ENCODE measurements at regions not wholly inside any gene's neighbourhood (a gene's known extent, or its start where the extent isn't known, plus 50 kb on each side); places are given as distances from the start of the nearest gene placed in this dataset.

DNA sequence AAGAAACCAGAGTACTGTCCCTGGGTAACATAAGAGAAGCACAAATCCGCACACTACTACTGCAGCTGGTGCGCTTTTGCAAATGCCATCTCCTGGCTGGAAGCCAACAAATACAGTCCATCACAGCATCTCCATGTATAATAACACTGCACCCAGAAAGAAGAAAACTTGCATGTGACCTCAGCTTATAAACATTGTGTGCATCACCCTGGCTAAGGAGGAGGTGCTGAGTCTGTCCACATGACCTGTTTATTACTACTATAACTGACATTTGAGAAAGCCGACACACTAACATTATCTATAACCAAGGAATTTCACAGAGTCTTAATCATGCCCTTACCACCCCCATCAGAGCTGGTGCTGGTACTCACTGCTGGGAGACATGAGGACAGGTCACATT lies 516.8 kb downstream of the CFAP47 start:
- DNase-seq: no peak

DNA sequence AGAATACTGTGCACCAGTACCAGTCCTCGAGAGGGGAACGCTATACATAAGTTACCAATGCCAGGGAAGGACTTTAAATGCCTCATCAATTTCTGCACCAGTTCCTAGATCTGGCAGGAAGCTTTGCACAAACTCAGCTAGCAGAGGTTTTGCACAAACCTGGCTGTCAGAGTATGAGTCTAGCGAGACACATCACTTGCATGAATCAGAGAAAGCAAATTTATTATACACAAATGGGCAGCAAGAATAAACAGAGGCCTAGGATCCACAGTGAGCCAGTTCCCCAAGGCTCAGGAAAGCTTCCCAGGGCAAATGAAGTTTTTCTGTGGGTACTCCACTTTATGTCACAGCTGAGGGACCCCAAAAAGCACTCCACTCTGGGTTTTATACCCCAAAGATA lies 523.5 kb downstream of the CFAP47 start:
- DNase-seq: no peak
- intact Hi-C loops (cut with DNase I): no loop called here

More for the DNA sequence above, 516.8 kb downstream of the CFAP47 start:
- intact Hi-C loops (cut with DNase I): no loop called here

DNA sequence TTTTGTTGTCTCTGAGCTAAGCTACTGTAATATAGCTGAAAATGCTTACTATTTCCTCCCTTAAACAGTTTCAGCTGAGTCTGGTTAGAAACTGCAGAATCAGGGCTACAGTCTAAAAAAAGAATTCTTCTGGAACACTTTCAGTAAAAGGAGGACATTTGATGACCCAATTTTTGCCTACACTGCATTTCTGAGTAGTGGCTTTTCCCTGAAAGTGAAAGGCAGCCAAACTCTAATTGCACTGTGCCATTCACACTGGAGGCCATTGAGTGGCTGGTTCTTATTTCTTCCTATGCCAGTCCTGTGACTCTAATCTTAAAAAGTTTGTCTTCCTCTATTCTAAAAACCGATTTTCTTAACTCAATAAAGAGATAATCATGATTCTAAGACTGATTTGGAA lies 526.0 kb downstream of the CFAP47 start:
- no peak for DNase-seq
- intact Hi-C loops (cut with DNase I): no loop called here

DNA sequence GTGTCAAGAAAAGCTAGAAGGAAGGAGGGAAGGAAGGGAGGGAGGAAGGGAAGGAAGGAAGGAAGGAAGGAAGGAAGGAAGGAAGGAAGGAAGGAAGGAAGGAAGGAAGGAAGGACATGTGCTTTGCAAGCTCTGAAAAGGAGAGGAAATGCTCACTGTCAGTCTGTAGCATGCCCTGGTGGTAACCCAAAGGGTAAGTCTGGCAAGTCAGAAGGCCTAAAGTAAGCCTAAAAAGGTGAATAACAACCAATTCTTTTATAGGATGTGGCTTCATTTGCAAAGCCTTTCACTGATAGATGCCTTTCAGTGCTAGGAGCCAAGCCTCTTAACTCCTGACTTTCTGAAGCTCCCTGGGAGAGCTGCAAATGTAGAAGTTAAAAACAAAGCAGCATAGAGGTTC lies 542.6 kb downstream of the CFAP47 start:
- DNase-seq: no peak
- intact Hi-C loops (cut with DNase I): no loop called here

DNA sequence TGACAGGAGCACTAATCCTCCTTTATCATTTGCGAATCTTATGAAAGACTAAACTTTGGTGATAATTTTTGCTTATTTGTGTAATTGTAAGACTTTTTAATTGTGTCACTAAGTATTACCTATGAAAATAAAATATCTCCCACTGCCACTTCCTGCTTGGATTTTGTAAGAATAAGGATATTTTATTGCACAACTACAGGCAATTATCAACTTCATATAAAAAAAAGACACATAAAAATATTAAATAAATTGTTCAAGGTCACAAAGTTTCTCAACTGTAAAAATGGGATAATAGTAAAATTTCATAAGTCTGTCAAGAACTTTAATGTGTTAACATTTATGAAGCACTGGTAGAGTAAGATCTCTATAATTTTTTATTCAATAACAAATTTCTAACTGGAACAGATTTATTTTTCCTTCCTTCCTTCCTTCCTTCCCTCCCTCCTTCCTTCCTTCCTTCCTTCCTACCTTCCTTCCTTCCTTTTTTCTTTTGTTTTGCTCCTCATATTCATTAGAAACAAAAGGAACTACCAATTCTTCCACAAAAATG lies 527.6 kb upstream of the FAM47C start:
- intact Hi-C loops (cut with DNase I): no loop called here
- no peak for DNase-seq

DNA sequence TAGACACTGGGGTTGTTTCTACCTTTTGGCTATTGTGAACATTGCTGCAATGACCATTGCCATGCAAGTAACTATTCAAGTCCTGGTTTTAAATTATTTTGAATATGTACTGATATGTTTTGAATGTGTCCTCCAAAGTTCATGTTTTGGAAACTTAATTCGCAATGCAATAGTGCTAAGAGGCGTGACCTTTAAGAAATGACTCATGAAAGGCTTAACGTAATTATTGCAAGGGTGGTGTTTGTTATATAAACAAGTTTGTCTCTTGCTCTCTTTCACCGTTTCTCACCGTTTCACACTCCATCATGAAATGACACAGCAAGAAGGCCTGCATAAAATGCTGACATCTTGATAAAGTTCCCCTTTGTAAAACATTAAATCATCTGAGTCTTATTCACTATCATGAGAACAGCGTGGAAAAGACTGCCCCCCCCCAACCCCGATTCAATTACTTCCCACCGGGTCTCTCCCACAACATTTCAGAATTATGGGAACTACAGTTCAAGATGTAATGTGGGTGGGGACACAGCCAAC lies 506.9 kb upstream of the FAM47C start:
- intact Hi-C loops (cut with DNase I): no loop called here
- no peak for DNase-seq

DNA sequence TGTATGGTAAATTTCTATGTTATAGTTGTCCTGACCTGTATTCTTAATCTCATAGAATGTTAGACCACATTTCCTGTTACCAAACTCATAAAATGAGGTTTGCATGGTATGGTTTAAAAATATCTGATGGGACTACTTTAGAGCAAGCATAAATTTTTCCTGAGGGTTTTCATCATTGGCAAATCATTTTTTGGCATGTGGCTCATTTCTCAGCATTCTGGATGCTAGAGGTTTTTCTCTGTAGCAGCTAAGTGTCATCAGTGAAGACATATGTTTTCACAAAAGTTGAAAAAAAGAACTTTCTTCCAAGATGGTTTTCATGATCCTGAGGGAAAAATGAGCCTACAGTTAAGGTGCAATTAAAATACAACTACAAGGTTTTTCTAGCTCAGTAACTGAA lies 503.5 kb upstream of the FAM47C start:
- intact Hi-C loops (cut with DNase I): no loop called here
- no peak for DNase-seq

DNA sequence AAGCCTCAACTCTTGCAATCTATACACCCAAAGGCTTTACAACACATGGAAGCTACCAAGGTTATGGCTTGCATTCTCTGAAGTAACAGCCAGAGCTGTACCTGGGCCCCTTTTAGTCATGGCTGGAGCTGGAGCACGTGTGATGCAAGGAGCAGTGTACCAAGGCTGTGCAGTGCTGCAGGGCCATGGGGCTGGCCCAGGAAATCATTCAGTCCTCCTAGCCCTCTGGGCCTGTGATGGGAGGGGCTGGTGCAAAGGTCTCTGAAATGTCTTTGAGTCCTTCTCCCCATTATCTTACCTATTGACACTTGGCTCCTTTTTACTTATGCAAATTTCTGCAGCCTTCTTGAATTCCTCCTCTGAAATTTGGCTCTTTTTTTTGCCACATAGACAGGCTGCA lies 500.1 kb upstream of the FAM47C start:
- DNase-seq: no peak
- intact Hi-C loops (cut with DNase I): no loop called here

DNA sequence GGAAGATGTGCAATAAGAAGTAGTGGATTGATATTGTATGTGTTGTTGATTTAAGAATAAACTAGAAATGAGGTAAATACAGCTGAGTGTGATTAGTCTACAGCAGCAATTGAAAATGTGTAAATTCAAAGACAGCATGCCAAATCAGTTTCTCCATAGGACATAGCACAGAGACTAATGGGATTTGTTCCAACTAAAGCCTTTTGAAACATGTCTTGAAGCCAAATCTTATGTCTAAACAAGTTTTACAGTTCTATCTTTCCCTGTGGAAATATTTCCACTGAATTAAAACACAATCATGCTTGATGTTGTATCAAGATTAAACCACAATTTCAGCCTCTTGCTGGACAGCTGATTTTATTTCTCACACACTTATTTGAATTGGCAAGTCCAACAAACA lies 497.4 kb upstream of the FAM47C start:
- intact Hi-C loops (cut with DNase I): no loop called here
- no peak for DNase-seq

DNA sequence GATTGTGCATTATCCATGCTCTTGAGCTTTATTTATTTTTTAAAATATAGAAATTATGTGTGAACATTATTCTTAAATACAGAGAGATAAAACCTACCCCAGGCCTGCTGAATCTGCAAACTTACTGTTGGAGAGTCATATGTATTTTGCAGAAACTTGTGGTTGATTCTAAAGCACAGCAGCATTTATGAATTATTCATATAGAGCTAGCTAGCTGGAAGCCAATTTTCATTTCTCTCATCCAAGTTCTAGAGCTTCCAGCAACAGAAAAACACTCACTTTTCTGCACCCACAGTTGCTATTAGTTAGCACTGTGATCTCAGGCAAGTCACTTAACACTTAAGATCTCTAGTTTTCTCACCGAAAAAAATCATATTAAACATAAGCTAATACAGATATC lies 479.5 kb upstream of the FAM47C start:
- no peak for DNase-seq
- intact Hi-C loops (cut with DNase I): no loop called here

DNA sequence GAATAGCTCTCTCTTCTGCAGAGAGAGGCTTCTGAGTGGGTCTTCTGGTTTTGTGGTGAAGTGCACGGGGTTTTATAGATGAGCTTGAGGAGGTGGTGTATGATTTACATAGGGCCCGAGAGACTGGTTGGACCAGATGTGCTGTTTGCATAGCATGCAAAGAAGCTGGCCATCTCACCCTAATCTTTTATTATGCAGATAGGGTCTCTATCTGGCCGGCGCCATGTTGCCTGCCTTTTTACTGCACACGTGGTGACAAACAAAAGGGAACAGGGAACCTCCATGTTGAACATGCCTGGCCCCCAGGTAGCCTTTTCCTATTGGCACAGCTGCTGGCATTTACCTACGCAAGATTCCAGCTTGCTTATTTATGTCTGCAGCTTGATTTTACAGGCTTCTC lies 473.3 kb upstream of the FAM47C start:
- DNase-seq: no peak
- intact Hi-C loops (cut with DNase I): no loop called here

DNA sequence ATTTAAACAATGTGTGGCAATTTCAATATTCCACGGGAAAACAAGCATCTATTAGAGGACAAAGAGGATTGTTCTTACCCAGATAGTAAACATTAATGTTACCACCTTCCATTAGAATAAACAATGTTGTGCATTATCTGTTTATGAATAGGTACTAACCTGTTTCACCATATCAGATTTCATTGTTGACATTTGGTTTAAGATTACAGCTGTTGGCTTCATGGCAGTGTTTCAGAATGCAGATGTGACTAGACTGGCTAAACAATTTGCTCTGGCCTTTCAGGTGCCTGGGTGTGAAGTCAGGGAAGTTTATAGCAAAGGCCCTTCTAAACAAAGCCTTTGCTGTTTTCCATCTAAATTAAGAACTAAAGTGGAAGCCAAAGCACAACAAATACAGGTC lies 464.7 kb upstream of the FAM47C start:
- intact Hi-C loops (cut with DNase I): no loop called here
- DNase-seq: no peak

DNA sequence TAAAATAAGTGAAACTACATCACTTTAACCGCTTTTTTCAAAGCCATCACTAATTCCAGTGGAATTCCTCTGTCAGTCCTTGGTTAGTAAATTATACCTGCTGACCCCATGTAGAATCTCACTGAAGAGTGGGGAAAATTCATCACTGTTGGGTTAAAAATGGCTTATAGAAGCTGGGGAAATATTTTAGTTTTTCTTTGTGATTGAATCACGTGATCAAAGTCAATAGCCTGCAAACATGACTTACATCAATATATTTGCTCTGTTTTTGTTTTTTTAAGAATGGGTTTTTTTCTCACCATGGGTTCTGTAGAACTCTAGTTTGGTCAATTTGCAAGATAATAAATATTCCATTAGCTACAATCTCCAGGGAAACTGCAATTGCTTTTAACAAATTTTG lies 445.2 kb upstream of the FAM47C start:
- no peak for DNase-seq
- intact Hi-C loops (cut with DNase I): no loop called here

DNA sequence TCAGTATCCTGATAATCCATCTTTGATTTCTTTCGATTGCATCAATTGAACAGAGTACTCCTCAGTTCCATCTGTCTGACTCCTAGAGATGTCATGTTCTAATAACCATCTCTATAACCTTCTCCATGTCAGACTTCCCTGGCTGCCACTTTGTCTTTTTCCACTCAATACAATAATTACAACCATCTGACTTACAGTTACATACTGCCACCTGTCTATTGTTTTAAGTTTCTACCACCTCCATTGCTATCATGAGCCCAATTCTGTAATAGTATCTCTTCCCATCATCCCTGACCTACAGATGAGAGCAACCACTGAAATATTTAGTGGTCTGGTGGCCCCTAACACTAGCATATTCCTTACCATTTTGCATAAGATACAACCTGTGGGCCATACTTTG lies 439.2 kb upstream of the FAM47C start:
- DNase-seq: no peak
- intact Hi-C loops (cut with DNase I): no loop called here

DNA sequence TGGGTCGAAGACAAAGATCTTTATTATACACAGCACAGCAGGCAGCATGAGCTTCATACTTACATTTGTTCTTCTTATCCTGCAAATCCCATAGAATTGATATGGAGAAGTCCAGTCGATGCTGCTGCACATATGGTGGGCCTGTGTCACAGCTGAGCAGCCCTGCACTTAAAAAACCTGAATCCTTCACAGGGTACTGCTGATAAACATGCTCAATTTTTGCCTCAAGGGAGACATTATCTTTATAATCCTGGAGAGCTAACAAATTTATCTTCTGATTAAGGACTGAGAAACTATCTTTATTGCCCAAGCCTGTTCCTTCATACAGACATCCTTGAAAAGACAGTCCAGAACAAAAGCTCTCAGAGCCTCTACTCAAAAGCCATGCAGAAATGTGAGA lies 434.4 kb upstream of the FAM47C start:
- DNase-seq: no peak
- intact Hi-C loops (cut with DNase I): no loop called here

DNA sequence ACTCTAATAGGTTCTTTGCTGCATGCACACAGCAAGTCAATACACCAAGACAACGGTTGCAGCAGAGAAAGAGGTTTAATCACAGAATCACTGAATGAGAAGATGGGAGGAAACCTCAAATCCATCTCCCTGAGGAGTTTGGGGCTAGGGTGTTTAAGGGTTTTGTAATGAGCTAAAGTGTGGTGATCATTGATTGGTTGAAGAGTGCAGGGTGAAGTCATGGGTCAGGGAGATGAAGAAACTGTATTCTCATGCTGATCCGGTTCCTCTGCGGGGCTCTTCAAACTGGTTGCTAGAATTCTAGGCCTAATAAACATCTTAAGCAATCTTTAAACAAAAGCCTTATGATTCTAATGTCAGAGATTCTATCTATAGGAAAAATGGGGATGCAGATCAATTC lies 432.5 kb upstream of the FAM47C start:
- intact Hi-C loops (cut with DNase I): no loop called here
- DNase-seq: no peak

DNA sequence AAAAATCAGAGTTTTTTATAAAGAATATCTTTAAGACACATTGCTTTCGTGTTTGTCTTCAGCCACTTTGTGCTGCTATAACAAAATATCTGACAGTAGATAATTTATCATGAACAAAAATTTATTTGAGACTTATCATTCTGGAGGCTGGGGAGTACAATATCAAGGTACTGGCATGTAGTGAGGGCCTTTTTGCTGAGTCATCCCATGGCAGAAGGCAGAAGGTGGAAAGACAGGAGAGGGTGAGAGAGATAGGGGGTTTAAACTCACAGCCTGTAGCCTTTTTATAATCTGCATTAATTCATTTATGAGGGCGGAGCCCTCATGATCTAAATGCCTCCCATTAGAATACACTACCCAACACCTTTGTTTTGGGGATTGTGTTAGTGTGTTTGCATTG lies 431.2 kb upstream of the FAM47C start:
- no peak for DNase-seq
- intact Hi-C loops (cut with DNase I): no loop called here

DNA sequence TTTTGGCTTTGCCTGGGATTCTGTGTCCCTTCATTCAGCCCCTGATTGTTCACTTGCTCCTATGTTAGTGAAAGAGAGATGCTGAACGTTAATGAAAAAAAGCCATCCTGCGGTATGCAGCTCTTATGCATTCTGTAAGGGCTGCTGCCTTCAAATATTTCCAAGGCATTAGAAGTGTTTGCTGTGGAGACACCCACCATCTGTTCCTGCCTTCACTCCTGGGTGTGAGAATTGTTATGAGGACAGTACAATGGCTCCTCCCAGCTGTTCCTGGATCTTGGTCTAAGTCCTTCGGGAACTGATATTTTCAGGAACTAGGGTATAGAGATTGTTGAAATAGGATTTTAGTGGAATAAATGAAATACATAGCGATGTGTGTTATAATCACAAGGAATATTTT lies 427.1 kb upstream of the FAM47C start:
- no peak for DNase-seq
- intact Hi-C loops (cut with DNase I): no loop called here

DNA sequence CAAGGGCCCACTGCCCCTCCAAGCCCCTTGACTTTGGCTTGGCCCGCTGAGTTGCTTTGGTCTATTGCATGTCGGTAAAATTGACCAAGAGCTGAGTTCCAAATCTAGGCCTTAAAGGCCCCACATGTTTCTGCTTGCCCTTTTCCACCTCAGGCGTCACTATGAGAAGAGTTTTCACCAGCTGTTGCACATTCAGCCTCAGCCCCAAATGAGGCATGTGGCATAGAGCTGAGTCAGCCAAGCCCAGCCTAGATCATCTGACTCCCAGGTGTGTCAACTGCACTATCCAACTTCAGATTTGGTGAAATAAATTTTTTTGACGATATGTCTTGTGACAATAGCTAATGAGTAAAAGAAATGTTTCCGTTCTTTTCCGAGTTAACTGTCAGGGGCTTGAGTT lies 424.5 kb upstream of the FAM47C start:
- peak in 1 of 10 donors; percentile 43 for DNase-seq
- intact Hi-C loops (cut with DNase I): no loop called here

DNA sequence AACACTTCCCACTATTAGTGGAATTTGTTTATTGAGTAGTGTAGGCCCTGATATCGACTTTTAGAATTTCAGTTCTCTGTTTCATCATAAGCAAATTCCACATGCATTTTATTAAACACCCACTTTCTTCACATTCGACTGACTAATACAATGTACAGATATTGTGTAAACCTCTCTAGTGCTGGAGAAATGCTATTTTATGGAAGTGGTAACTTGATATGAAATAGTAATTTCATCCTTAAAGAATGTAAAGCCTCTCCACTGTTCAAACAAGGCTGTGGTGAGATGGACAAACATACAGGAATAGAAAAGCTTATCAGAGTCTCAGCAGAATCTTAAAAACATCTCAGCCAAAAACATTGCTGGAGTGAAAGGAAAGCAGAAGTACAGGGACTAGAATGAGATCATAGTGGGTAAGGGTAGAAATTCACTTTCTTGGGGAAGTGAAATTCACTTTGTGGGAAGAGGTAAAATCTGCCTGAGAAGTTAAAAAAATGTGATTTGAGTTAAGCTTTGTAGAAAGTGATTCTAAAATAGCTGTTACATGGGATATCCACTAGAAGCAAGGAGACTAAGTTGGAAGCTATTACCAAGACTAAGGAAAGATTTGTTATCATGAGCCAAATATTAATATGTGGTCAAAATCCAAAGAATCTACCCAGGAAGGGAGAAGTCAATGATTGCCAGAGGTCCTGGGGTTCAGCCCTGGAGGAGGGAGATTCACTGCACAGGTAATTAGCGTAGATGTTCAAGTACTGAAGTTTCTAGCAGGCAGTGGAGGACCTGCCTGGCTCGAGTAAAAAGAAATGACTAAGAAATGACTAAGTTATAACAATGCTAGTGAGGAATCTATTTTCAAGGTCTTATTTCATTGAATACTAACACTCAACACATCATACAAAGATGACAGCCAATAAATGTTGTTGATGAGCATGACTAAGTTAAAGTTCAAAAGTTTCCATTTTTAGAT lies 398.3 kb upstream of the FAM47C start:
- DNase-seq: no peak
- intact Hi-C loops (cut with DNase I): no loop called here

DNA sequence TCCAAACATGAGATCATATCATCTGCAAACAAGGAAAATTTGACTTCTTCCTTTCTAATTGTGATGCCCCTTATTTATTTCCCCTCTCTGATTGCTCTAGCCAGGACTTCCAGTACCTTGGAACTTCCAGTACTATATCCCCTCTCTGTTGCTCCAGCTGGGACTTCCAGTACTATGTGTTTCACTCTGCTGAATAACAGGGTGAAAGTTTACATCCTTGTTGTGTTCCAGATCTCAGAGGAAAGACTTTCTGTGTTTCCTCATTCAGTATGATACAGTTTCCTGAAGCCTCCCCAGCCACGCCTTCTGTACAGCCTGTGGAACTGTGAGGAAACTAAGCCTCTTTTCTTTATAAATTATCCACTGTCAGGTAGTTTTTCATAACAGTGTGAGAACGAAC lies 381.3 kb upstream of the FAM47C start:
- DNase-seq: no peak
- intact Hi-C loops (cut with DNase I): no loop called here

DNA sequence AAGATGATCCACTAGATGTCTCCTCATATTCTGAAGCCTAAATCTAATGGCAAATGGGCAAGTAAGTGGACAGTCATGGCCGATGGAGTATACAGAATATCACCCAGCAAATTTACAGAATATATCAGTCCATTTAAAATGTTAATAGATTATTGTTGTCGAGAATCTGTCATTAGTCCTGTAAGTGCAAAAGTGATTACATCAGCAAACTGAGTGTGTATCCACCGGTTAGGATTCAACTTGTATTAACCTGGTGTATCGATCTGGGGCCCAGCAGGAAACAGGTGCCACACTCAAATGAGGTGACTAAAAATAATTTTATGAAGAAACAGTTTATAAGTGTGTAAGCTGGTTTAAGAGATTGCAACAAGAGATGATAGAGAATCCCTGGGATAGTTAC lies 367.9 kb upstream of the FAM47C start:
- no peak for DNase-seq
- intact Hi-C loops (cut with DNase I): no loop called here

Measured in posterior cingulate gyrus (tissue), 11 donors.